HepG2 (cell line): ENCODE measurements at regions not wholly inside any gene's neighbourhood (a gene's known extent, or its start where the extent isn't known, plus 50 kb on each side); places are given as distances from the start of the nearest gene placed in this dataset.
A peak's percentile ranks its signal among the peaks of the same experiment; 100 is the strongest.

ENCODE experiments used
- ARNT2 ChIP-seq: sonication (generic); formaldehyde crosslinking; IDR thresholded peaks from 2 replicates; pipeline ENCODE4 v1.8.0; 2022; ENCODE audit warnings: mild to moderate bottlenecking, low read depth, missing genetic modification reagents, moderate library complexity
- CBX2 ChIP-seq, 2 experiments: fragments of 200-600 bp in 1 of 2; sonication (generic); formaldehyde crosslinking in 1 of 2; IDR thresholded peaks; 2 replicates each; pipeline versions ENCODE4 v1.7.0 to v1.8.1; 2018 to 2022; ENCODE audit warnings: low read depth in 2 of 2, low read length in 1 of 2, mild to moderate bottlenecking in 1 of 2, missing genetic modification reagents in 1 of 2
- DPF2 ChIP-seq: sonication (generic); formaldehyde crosslinking; IDR thresholded peaks from 2 replicates; pipeline ENCODE4 v1.4.0; 2020; ENCODE audit warnings: mild to moderate bottlenecking, low read depth, missing genetic modification reagents, borderline replicate concordance
- HNF4A ChIP-seq: sonication (generic); formaldehyde crosslinking; IDR thresholded peaks from 2 replicates; pipeline ENCODE4 v1.4.0; 2020; ENCODE audit warnings: missing genetic modification reagents
- IRF2 ChIP-seq: IDR thresholded peaks from 2 replicates; pipeline ENCODE4 v1.6.1; 2018; ENCODE audit warnings: missing genetic modification reagents, missing compliant biosample characterization
- JUND ChIP-seq: sonication (generic); formaldehyde crosslinking; IDR thresholded peaks from 2 replicates; pipeline ENCODE4 v1.8.0; 2022; ENCODE audit warnings: mild to moderate bottlenecking, missing genetic modification reagents
- MED13 ChIP-seq: sonication (generic); formaldehyde crosslinking; IDR thresholded peaks from 2 replicates; pipeline ENCODE4 v1.5.0; 2020; ENCODE audit warnings: missing genetic modification reagents
- MTF2 ChIP-seq: sonication (generic); formaldehyde crosslinking; IDR thresholded peaks from 2 replicates; pipeline ENCODE4 v1.5.0; 2020; ENCODE audit warnings: missing genetic modification reagents, borderline replicate concordance
- NFRKB ChIP-seq: fragments of 450-650 bp; IDR thresholded peaks from 2 replicates; pipeline ENCODE4 v1.6.1; 2017
- PTBP1 ChIP-seq: fragments of 200-400 bp; formaldehyde crosslinking; IDR thresholded peaks from 2 replicates; pipeline ENCODE4 v1.6.1; 2018; ENCODE audit warnings: low read length, low read depth; ENCODE audit not compliant: poor library complexity, severe bottlenecking
- REST ChIP-seq, 2 experiments: IDR thresholded peaks; 2 replicates each; pipeline ENCODE4 v1.6.1; 2011 to 2012; ENCODE audit warnings: low read length in 2 of 2, borderline replicate concordance in 1 of 2, low read depth in 1 of 2, mild to moderate bottlenecking in 1 of 2, moderate library complexity in 1 of 2
- RXRB ChIP-seq: IDR thresholded peaks from 2 replicates; pipeline ENCODE4 v1.6.1; 2016; ENCODE audit warnings: borderline replicate concordance, missing genetic modification reagents, missing compliant biosample characterization
- STAG1 ChIP-seq: sonication (generic); formaldehyde crosslinking; IDR thresholded peaks from 2 replicates; pipeline ENCODE4 v1.4.0; 2020; ENCODE audit warnings: missing genetic modification reagents
- WIZ ChIP-seq: sonication (generic); formaldehyde crosslinking; IDR thresholded peaks from 2 replicates; pipeline ENCODE4 v1.5.1; 2020; ENCODE audit warnings: mild to moderate bottlenecking, missing genetic modification reagents
- ZMYM2 ChIP-seq: sonication (generic); formaldehyde crosslinking; IDR thresholded peaks from 2 replicates; pipeline ENCODE4 v1.8.0; 2022; ENCODE audit warnings: mild to moderate bottlenecking, missing genetic modification reagents
- ZNF121 ChIP-seq: sonication (generic); formaldehyde crosslinking; IDR thresholded peaks from 2 replicates; pipeline ENCODE4 v1.5.0; 2020; ENCODE audit warnings: mild to moderate bottlenecking, missing genetic modification reagents
- ZNF136 ChIP-seq: sonication (generic); formaldehyde crosslinking; IDR thresholded peaks from 2 replicates; pipeline ENCODE4 v1.8.1; 2022; ENCODE audit warnings: low read depth, mild to moderate bottlenecking, moderate library complexity, missing genetic modification reagents
- ZNF138 ChIP-seq: sonication (generic); formaldehyde crosslinking; IDR thresholded peaks from 2 replicates; pipeline ENCODE4 v1.5.0; 2020; ENCODE audit warnings: mild to moderate bottlenecking, low read depth, missing genetic modification reagents
- ZNF317 ChIP-seq: sonication (generic); formaldehyde crosslinking; IDR thresholded peaks from 2 replicates; pipeline ENCODE4 v1.5.0; 2020; ENCODE audit warnings: mild to moderate bottlenecking, missing genetic modification reagents
- ZNF44 ChIP-seq: sonication (generic); formaldehyde crosslinking; IDR thresholded peaks from 2 replicates; pipeline ENCODE4 v1.5.1; 2020; ENCODE audit warnings: mild to moderate bottlenecking, missing genetic modification reagents
- ZNF577 ChIP-seq: sonication (generic); formaldehyde crosslinking; IDR thresholded peaks from 2 replicates; pipeline ENCODE4 v1.4.0; 2020; ENCODE audit warnings: mild to moderate bottlenecking, low read depth, missing genetic modification reagents, borderline replicate concordance
- ZNF580 ChIP-seq: IDR thresholded peaks from 2 replicates; pipeline ENCODE4 v1.6.1; 2016; ENCODE audit warnings: low read depth, borderline replicate concordance

- TF ChIP-seq ZNF317: peak; percentile 69
- TF ChIP-seq ZMYM2 (CRISPR knock-in tag): 0 out of 2 replicates have a peak, but pooled peaks have one; percentile 26
- no peak for TF ChIP-seq CBX2 (IDR thresholded peaks at IDR 0.05; ENCODE audit: low read depth, low read length)
- no peak for TF ChIP-seq CBX2 (CRISPR knock-in tag; IDR thresholded peaks at IDR 0.05; ENCODE audit: low read depth)
- no peak for TF ChIP-seq ZNF580
- no peak for TF ChIP-seq REST (IDR thresholded peaks at IDR 0.05; ENCODE audit: borderline replicate concordance in 1 of 2, low read depth in 1 of 2, low read length in 2 of 2)
- TF ChIP-seq WIZ (CRISPR knock-in tag): no peak
- TF ChIP-seq ZNF136 (CRISPR knock-in tag): no peak
- TF ChIP-seq HNF4A: no peak
- no peak; the same call in none of the 2 replicates for TF ChIP-seq STAG1
- TF ChIP-seq JUND (CRISPR knock-in tag): peak; percentile 80
- no peak for TF ChIP-seq ZNF577 (CRISPR knock-in tag)
- TF ChIP-seq PTBP1: no peak
- no peak for TF ChIP-seq IRF2 (CRISPR knock-in tag)
- TF ChIP-seq MED13 (CRISPR knock-in tag): peak; percentile 85
- no peak for TF ChIP-seq ARNT2 (CRISPR knock-in tag)
- TF ChIP-seq DPF2 (CRISPR knock-in tag): peak; percentile 14
- no peak for TF ChIP-seq ZNF138 (CRISPR knock-in tag)
- TF ChIP-seq RXRB (CRISPR knock-in tag): peak; percentile 68; the same call in 1 of the 2 replicates
- no peak for TF ChIP-seq ZNF121
- no peak for TF ChIP-seq NFRKB
- no peak for TF ChIP-seq MTF2 (CRISPR knock-in tag)
- no peak for TF ChIP-seq ZNF44 (CRISPR knock-in tag)
These were observed 218.3 kb downstream of the SOX9 start (continued) for GRCh38 chr17:72338847-72339790.
